PC-3 (cell line): ENCODE measurements at regions not wholly inside any gene's neighbourhood (a gene's known extent, or its start where the extent isn't known, plus 50 kb on each side); places are given as distances from the start of the nearest gene placed in this dataset.

Source experiments
- CTCF ChIP-seq: fragments of 300-600 bp; sonication (generic); conservative IDR thresholded peaks from 2 replicates; pipeline ENCODE4 v1.5.1; 2017; ENCODE audit warnings: antibody characterized with exemption, low read depth, mild to moderate bottlenecking, low read length
- EZH2 ChIP-seq: fragments of 300-600 bp; sonication (generic); IDR thresholded peaks from one replicate; pipeline ENCODE4 v1.6.1; 2017; ENCODE audit warnings: antibody characterized with exemption, mild to moderate bottlenecking, low read length; ENCODE audit not compliant: unreplicated experiment
- EZH2phosphoT487 ChIP-seq: fragments of 300-600 bp; sonication (generic); IDR thresholded peaks from 2 replicates; pipeline ENCODE4 v1.6.1; 2018; ENCODE audit warnings: mild to moderate bottlenecking, antibody characterized with exemption, low read length, borderline replicate concordance

- no peak for TF ChIP-seq CTCF
- TF ChIP-seq EZH2, result no peak
- no peak for TF ChIP-seq EZH2phosphoT487
Observed at GRCh38 chr4:128525387-128525786, 237.8 kb upstream of the PGRMC2 start.
